AG10803 (cell line): ENCODE measurements at regions not wholly inside any gene's neighbourhood (a gene's known extent, or its start where the extent isn't known, plus 50 kb on each side); places are given as distances from the start of the nearest gene placed in this dataset.

Source experiments
- DNase-seq: peaks from one replicate; pipeline ENCODE4 v3.0.0; 2010; ENCODE audit warnings: low read depth
- H3K4me3 ChIP-seq: 2 replicates; pipeline ENCODE4 v1.5.1; 2011; ENCODE audit warnings: mild to moderate bottlenecking, low read length, control low read depth
- CTCF ChIP-seq: conservative IDR thresholded peaks from 2 replicates; pipeline ENCODE4 v1.5.1; 2011; ENCODE audit warnings: mild to moderate bottlenecking, low read length, control low read depth, inconsistent platforms

- no peak for TF ChIP-seq CTCF
- no peak overlapping the region for H3K4me3 ChIP-seq
- no peak for DNase-seq
Observed at GRCh38 chr7:10138087-10138854, 835.4 kb upstream of the PHF14 start.

GRCh38 chr7:10146271-10146670, 827.4 kb upstream of the PHF14 start:
- no peak for DNase-seq
- H3K4me3 ChIP-seq: no peak overlapping the region
- TF ChIP-seq CTCF: no peak

- H3K4me3 ChIP-seq: no peak overlapping the region
- TF ChIP-seq CTCF: no peak
- no peak for DNase-seq
Observed at GRCh38 chr7:10156972-10157371, 816.7 kb upstream of the PHF14 start.

GRCh38 chr7:10181996-10182395, 791.7 kb upstream of the PHF14 start:
- TF ChIP-seq CTCF: no peak
- no peak for DNase-seq
- no peak overlapping the region for H3K4me3 ChIP-seq

- no peak overlapping the region for H3K4me3 ChIP-seq
- DNase-seq: no peak
- TF ChIP-seq CTCF: no peak
Observed at GRCh38 chr7:10192074-10192473, 781.6 kb upstream of the PHF14 start.

GRCh38 chr7:10205696-10206095, 768.0 kb upstream of the PHF14 start:
- no peak overlapping the region for H3K4me3 ChIP-seq
- TF ChIP-seq CTCF: no peak
- no peak for DNase-seq

- TF ChIP-seq CTCF: no peak
Observed at GRCh38 chr7:10210000-10210399, 763.7 kb upstream of the PHF14 start.

More at GRCh38 chr7:10210000-10210399, 763.7 kb upstream of the PHF14 start:
- no peak for DNase-seq
- no peak overlapping the region for H3K4me3 ChIP-seq
